Liver (tissue), 8 donors: ENCODE measurements at regions not wholly inside any gene's neighbourhood (a gene's known extent, or its start where the extent isn't known, plus 50 kb on each side); places are given as distances from the start of the nearest gene placed in this dataset.

Source experiments
- DNase-seq: peaks from one replicate; pipeline ENCODE4 v3.0.0-alpha.2; 2017; ENCODE audit warnings: low spot score
- H3K27ac ChIP-seq, 2 donors: one replicate each; pipeline ENCODE4 v1.7.0; 2013; ENCODE audit warnings: inconsistent platforms in 2 of 2, low read length in 2 of 2, control low read depth in 1 of 2, low read depth in 1 of 2, mild to moderate bottlenecking in 1 of 2
- H3K27me3 ChIP-seq, 4 donors: one replicate each; pipeline versions ENCODE4 v1.6.1 to v1.7.0; 2013; ENCODE audit warnings: low read length in 3 of 4, inconsistent platforms in 1 of 4, mild to moderate bottlenecking in 1 of 4, moderate library complexity in 1 of 4; ENCODE audit not compliant: control insufficient read depth in 4 of 4, insufficient read depth in 4 of 4
- H3K36me3 ChIP-seq, 4 donors: one replicate each; pipeline versions ENCODE4 v1.6.1 to v1.7.0; 2013; ENCODE audit warnings: low read length in 3 of 4, mild to moderate bottlenecking in 3 of 4, low read depth in 1 of 4, moderate library complexity in 1 of 4; ENCODE audit not compliant: control insufficient read depth in 4 of 4, insufficient read depth in 3 of 4
- H3K4me1 ChIP-seq, 4 donors: one replicate each; pipeline versions ENCODE4 v1.6.1 to v1.7.0; 2013; ENCODE audit warnings: low read length in 3 of 4, mild to moderate bottlenecking in 3 of 4, moderate library complexity in 1 of 4; ENCODE audit not compliant: control insufficient read depth in 4 of 4, insufficient read depth in 4 of 4
- H3K4me3 ChIP-seq, 3 donors: one replicate each; pipeline versions ENCODE4 v1.6.1 to v1.7.0; 2013; ENCODE audit warnings: low read length in 3 of 3, control low read depth in 1 of 3, low read depth in 1 of 3, mild to moderate bottlenecking in 1 of 3
- H3K9ac ChIP-seq, 2 donors: one replicate each; pipeline ENCODE4 v1.7.0; 2013; ENCODE audit warnings: low read length in 2 of 2, mild to moderate bottlenecking in 2 of 2, moderate library complexity in 2 of 2, control low read depth in 1 of 2, low read depth in 1 of 2
- H3K9me3 ChIP-seq, 4 donors: one replicate each; pipeline versions ENCODE4 v1.6.1 to v1.7.0; 2013; ENCODE audit warnings: low read length in 3 of 4; ENCODE audit not compliant: control insufficient read depth in 4 of 4
- FOXA1 ChIP-seq: IDR thresholded peaks from 2 replicates; pipeline ENCODE4 v1.6.1; 2016; ENCODE audit warnings: antibody characterized with exemption
- FOXA2 ChIP-seq: IDR thresholded peaks from 2 replicates; pipeline ENCODE4 v1.6.1; 2016; ENCODE audit warnings: antibody characterized with exemption
- GABPA ChIP-seq, 2 donors: IDR thresholded peaks in 1 of 2; conservative IDR thresholded peaks in 1 of 2; 2 replicates each; pipeline ENCODE4 v1.6.1; 2016; ENCODE audit warnings: antibody characterized with exemption in 2 of 2, mild to moderate bottlenecking in 1 of 2, moderate library complexity in 1 of 2
- HNF4A ChIP-seq, 2 donors: conservative IDR thresholded peaks; 2 replicates each; pipeline ENCODE4 v1.6.1; 2016; ENCODE audit warnings: antibody characterized with exemption in 2 of 2, mild to moderate bottlenecking in 2 of 2
- HNF4G ChIP-seq: IDR thresholded peaks from 2 replicates; pipeline ENCODE4 v1.6.1; 2016; ENCODE audit warnings: antibody characterized with exemption
- JUND ChIP-seq, 2 donors: IDR thresholded peaks; 2 replicates each; pipeline ENCODE4 v1.6.1; 2016; ENCODE audit warnings: antibody characterized with exemption in 2 of 2
- NR2F2 ChIP-seq: IDR thresholded peaks from 2 replicates; pipeline ENCODE4 v1.6.1; 2016; ENCODE audit warnings: antibody characterized with exemption
- RAD21 ChIP-seq, 2 donors: IDR thresholded peaks; 2 replicates each; pipeline ENCODE4 v1.6.1; 2016; ENCODE audit warnings: antibody characterized with exemption in 2 of 2, mild to moderate bottlenecking in 2 of 2
- RXRA ChIP-seq, 2 donors: IDR thresholded peaks; 2 replicates each; pipeline ENCODE4 v1.6.1; 2017 to 2018; ENCODE audit warnings: antibody characterized with exemption in 2 of 2, mild to moderate bottlenecking in 1 of 2
- SP1 ChIP-seq: IDR thresholded peaks from 2 replicates; pipeline ENCODE4 v1.6.1; 2018; ENCODE audit warnings: antibody characterized with exemption, mild to moderate bottlenecking
- TAF1 ChIP-seq: conservative IDR thresholded peaks from 2 replicates; pipeline ENCODE4 v1.6.1; 2016; ENCODE audit warnings: antibody characterized with exemption, mild to moderate bottlenecking
- YY1 ChIP-seq: IDR thresholded peaks from 2 replicates; pipeline ENCODE4 v1.6.1; 2016; ENCODE audit warnings: antibody characterized with exemption, mild to moderate bottlenecking
- WGBS: extraction: QIAGEN DNeasy Blood & Tissue Kit; methylation state at CpG from one replicate; pipeline ENCODE4 v1.1.7; 2013; 5-methylcytosine and 5-hydroxymethylcytosine counted together
- TF ChIP-seq, protein P1 (sequence below): IDR thresholded peaks from 2 replicates; pipeline ENCODE4 v1.6.1; 2016; ENCODE audit warnings: antibody characterized with exemption
- TF ChIP-seq, protein P2 (sequence below): fragments of 150-350 bp; IDR thresholded peaks from 2 replicates; pipeline ENCODE4 v1.5.1; 2017; ENCODE audit warnings: improper control_type of control experiment, low read depth, low read length; ENCODE audit not compliant: missing input control
- TF ChIP-seq, protein P3 (sequence below): IDR thresholded peaks from 2 replicates; pipeline ENCODE4 v1.6.1; 2016; ENCODE audit warnings: antibody characterized with exemption
- TF ChIP-seq, protein P4 (sequence below): IDR thresholded peaks from 2 replicates; pipeline ENCODE4 v1.6.1; 2016; ENCODE audit warnings: antibody characterized with exemption, mild to moderate bottlenecking
- TF ChIP-seq, protein P5 (sequence below): IDR thresholded peaks from 2 replicates; pipeline ENCODE4 v1.6.1; 2016; ENCODE audit warnings: antibody characterized with exemption
- donor health status: healthy.
- donor health status: healthy.
- donor health status: healthy.
- donor health status: healthy.
- donor health status: healthy.

DNA sequence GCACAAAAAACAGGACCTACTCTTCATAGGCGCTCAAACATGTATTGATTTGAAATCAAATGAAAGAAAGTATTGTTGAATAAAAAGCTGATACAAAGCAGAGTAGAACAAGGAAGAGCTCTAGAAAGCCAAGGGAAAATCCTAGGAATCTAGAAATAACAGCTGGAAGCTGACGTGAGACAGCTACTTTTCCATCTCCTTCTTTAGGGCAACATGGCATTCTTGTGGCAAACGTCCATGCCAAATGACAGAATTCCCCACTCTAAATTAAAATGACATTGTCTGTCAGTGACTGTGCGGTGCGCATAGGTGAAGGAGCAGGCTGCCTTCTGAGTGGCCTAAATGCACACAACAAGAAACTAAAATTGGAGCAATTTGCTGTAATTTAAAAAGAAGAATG lies 557.4 kb downstream of the SOX11 start:
- 75% methylated on average over 5 of the region's 5 CpGs for WGBS
- DNase-seq = no peak

DNA sequence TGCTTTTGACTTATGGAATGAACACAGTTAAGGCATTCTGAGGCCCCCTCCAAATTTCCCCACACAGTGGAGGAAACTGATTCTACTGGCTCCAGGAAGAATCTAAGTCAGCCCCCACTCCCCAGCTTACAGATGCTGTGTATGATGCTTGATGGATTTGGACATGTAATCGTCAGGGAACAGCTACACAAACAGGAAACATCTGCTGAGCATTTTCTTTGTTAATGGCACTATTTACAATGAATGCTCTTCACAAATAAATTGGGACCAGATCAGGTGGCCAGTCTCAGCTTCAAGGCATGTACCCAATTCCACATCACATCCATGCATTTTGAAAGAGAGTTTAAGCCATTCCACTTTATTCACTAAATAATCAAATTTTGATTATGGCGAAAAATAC lies 562.3 kb downstream of the SOX11 start:
- no peaks in the 10 kb centered on the region for H3K9me3 ChIP-seq
- no peak overlapping the region for H3K27ac ChIP-seq
- H3K36me3 ChIP-seq = no peaks in the 10 kb centered on the region
- H3K4me3 ChIP-seq = no peak overlapping the region
- no peaks in the 10 kb centered on the region for H3K4me1 ChIP-seq
- no peak overlapping the region for H3K9ac ChIP-seq
- DNase-seq = no peak
- WGBS = 20% methylated on average over 2 of the region's 2 CpGs
- H3K27me3 ChIP-seq = no peaks in the 10 kb centered on the region
- TF ChIP-seq RAD21 (IDR thresholded peaks at IDR 0.05) (no peak), RXRA (IDR thresholded peaks at IDR 0.05) (no peak), TAF1 (no peak), GABPA (IDR thresholded peaks at IDR 0.05 in 1 of 2, conservative IDR thresholded peaks at IDR 0.05 in 1 of 2) (no peak), YY1 (no peak), HNF4G (no peak), FOXA2 (no peak)
- TF ChIP-seq, protein P1, sequence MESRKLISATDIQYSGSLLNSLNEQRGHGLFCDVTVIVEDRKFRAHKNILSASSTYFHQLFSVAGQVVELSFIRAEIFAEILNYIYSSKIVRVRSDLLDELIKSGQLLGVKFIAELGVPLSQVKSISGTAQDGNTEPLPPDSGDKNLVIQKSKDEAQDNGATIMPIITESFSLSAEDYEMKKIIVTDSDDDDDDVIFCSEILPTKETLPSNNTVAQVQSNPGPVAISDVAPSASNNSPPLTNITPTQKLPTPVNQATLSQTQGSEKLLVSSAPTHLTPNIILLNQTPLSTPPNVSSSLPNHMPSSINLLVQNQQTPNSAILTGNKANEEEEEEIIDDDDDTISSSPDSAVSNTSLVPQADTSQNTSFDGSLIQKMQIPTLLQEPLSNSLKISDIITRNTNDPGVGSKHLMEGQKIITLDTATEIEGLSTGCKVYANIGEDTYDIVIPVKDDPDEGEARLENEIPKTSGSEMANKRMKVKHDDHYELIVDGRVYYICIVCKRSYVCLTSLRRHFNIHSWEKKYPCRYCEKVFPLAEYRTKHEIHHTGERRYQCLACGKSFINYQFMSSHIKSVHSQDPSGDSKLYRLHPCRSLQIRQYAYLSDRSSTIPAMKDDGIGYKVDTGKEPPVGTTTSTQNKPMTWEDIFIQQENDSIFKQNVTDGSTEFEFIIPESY = no peak

More for the DNA sequence above, 557.4 kb downstream of the SOX11 start:
- Histone ChIP-seq H3K27ac (no peak overlapping the region), H3K9me3 (no peaks in the 10 kb centered on the region), H3K4me1 (no peaks in the 10 kb centered on the region), H3K27me3 (no peaks in the 10 kb centered on the region), H3K36me3 (no peaks in the 10 kb centered on the region), H3K9ac (no peak overlapping the region), H3K4me3 (no peak overlapping the region)
- no peak for TF ChIP-seq NR2F2
- no peak for TF ChIP-seq RXRA (IDR thresholded peaks at IDR 0.05)
- TF ChIP-seq, protein P2, sequence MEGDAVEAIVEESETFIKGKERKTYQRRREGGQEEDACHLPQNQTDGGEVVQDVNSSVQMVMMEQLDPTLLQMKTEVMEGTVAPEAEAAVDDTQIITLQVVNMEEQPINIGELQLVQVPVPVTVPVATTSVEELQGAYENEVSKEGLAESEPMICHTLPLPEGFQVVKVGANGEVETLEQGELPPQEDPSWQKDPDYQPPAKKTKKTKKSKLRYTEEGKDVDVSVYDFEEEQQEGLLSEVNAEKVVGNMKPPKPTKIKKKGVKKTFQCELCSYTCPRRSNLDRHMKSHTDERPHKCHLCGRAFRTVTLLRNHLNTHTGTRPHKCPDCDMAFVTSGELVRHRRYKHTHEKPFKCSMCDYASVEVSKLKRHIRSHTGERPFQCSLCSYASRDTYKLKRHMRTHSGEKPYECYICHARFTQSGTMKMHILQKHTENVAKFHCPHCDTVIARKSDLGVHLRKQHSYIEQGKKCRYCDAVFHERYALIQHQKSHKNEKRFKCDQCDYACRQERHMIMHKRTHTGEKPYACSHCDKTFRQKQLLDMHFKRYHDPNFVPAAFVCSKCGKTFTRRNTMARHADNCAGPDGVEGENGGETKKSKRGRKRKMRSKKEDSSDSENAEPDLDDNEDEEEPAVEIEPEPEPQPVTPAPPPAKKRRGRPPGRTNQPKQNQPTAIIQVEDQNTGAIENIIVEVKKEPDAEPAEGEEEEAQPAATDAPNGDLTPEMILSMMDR = no peak
- no peak for TF ChIP-seq FOXA2
- TF ChIP-seq GABPA (IDR thresholded peaks at IDR 0.05 in 1 of 2, conservative IDR thresholded peaks at IDR 0.05 in 1 of 2) = no peak
- TF ChIP-seq HNF4A (conservative IDR thresholded peaks at IDR 0.05) = no peak
- TF ChIP-seq, protein P1 = no peak
- TF ChIP-seq FOXA1 = no peak
- TF ChIP-seq HNF4G = no peak
- TF ChIP-seq RAD21 (IDR thresholded peaks at IDR 0.05) = no peak
- TF ChIP-seq, protein P3, sequence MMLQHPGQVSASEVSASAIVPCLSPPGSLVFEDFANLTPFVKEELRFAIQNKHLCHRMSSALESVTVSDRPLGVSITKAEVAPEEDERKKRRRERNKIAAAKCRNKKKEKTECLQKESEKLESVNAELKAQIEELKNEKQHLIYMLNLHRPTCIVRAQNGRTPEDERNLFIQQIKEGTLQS = no peak
- TF ChIP-seq, protein P4, sequence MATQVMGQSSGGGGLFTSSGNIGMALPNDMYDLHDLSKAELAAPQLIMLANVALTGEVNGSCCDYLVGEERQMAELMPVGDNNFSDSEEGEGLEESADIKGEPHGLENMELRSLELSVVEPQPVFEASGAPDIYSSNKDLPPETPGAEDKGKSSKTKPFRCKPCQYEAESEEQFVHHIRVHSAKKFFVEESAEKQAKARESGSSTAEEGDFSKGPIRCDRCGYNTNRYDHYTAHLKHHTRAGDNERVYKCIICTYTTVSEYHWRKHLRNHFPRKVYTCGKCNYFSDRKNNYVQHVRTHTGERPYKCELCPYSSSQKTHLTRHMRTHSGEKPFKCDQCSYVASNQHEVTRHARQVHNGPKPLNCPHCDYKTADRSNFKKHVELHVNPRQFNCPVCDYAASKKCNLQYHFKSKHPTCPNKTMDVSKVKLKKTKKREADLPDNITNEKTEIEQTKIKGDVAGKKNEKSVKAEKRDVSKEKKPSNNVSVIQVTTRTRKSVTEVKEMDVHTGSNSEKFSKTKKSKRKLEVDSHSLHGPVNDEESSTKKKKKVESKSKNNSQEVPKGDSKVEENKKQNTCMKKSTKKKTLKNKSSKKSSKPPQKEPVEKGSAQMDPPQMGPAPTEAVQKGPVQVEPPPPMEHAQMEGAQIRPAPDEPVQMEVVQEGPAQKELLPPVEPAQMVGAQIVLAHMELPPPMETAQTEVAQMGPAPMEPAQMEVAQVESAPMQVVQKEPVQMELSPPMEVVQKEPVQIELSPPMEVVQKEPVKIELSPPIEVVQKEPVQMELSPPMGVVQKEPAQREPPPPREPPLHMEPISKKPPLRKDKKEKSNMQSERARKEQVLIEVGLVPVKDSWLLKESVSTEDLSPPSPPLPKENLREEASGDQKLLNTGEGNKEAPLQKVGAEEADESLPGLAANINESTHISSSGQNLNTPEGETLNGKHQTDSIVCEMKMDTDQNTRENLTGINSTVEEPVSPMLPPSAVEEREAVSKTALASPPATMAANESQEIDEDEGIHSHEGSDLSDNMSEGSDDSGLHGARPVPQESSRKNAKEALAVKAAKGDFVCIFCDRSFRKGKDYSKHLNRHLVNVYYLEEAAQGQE = no peak
- no peak for TF ChIP-seq JUND (IDR thresholded peaks at IDR 0.05)
- no peak for TF ChIP-seq SP1
- no peak for TF ChIP-seq TAF1
- TF ChIP-seq, protein P5, sequence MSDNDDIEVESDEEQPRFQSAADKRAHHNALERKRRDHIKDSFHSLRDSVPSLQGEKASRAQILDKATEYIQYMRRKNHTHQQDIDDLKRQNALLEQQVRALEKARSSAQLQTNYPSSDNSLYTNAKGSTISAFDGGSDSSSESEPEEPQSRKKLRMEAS = no peak
